GM12873 (cell line): ENCODE measurements at regions not wholly inside any gene's neighbourhood (a gene's known extent, or its start where the extent isn't known, plus 50 kb on each side); places are given as distances from the start of the nearest gene placed in this dataset.

Source experiments
- CTCF ChIP-seq: IDR thresholded peaks from 2 replicates; pipeline ENCODE4 v1.5.1; 2012; ENCODE audit warnings: low read depth, mild to moderate bottlenecking, moderate library complexity, low read length, control low read depth; ENCODE audit not compliant: insufficient read depth; ENCODE audit errors: missing control alignments

GRCh38 chr6:47375426-47375825, 65.7 kb upstream of the TNFRSF21 start:
- TF ChIP-seq CTCF = no peak

GRCh38 chr6:47376930-47377329, 67.2 kb upstream of the TNFRSF21 start:
- TF ChIP-seq CTCF = no peak

- no peak for TF ChIP-seq CTCF
Observed at GRCh38 chr6:47377971-47378370, 68.3 kb upstream of the TNFRSF21 start.

- no peak for TF ChIP-seq CTCF
Observed at GRCh38 chr6:47379328-47379727, 69.6 kb upstream of the TNFRSF21 start.

GRCh38 chr6:47380251-47380650, 70.5 kb upstream of the TNFRSF21 start:
- TF ChIP-seq CTCF = no peak

GRCh38 chr6:47381036-47381435, 71.3 kb upstream of the TNFRSF21 start:
- no peak for TF ChIP-seq CTCF

- no peak for TF ChIP-seq CTCF
Observed at GRCh38 chr6:47383360-47383759, 73.7 kb upstream of the TNFRSF21 start.
